ENCODE measurements at regions not wholly inside any gene's neighbourhood (a gene's known extent, or its start where the extent isn't known, plus 50 kb on each side); places are given as distances from the start of the nearest gene placed in this dataset.
"Not testable (repeated sequence)": the region's sequence is repeated elsewhere in the genome, so short reads cannot be mapped to it uniquely, and the experiment has no call there.

DNA sequence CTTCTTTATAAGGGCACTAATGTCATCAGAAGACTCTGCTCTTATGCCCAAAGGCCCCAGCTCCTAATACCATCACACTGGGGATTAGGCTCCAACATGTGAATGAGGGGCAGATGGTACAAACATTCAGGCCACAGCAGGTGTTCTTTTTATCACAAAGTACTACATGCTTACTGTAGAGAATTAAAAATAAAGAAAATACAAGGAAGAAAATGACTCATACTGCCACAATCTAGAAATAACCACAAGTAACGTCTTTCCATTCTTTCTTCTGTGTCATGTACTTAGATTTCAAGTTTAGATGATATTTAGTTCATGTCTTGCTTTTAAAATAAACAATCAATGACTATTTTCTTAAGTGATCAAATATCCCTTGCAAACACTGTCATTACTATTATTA, 100.3 kb upstream of the NEDD4L start:
- H3K9me3 ChIP-seq, result no peaks in the 10 kb centered on the region
- no peak for DNase-seq (ENCODE audit: low spot score in 2 of 2)
- intact Hi-C loops (cut with DNase I), result no loop called here
- no peak overlapping the region for H3K27ac ChIP-seq
- H3K4me3 ChIP-seq, result no peak overlapping the region
- no peaks in the 10 kb centered on the region for H3K4me1 ChIP-seq
- TF ChIP-seq, protein P1, sequence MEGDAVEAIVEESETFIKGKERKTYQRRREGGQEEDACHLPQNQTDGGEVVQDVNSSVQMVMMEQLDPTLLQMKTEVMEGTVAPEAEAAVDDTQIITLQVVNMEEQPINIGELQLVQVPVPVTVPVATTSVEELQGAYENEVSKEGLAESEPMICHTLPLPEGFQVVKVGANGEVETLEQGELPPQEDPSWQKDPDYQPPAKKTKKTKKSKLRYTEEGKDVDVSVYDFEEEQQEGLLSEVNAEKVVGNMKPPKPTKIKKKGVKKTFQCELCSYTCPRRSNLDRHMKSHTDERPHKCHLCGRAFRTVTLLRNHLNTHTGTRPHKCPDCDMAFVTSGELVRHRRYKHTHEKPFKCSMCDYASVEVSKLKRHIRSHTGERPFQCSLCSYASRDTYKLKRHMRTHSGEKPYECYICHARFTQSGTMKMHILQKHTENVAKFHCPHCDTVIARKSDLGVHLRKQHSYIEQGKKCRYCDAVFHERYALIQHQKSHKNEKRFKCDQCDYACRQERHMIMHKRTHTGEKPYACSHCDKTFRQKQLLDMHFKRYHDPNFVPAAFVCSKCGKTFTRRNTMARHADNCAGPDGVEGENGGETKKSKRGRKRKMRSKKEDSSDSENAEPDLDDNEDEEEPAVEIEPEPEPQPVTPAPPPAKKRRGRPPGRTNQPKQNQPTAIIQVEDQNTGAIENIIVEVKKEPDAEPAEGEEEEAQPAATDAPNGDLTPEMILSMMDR (IDR thresholded peaks at IDR 0.05), result no peak
- no peaks in the 10 kb centered on the region for H3K36me3 ChIP-seq
- no peaks in the 10 kb centered on the region for H3K27me3 ChIP-seq

- TF ChIP-seq, protein P1 (IDR thresholded peaks at IDR 0.05), result no peak
- Histone ChIP-seq H3K27me3 (no peaks in the 10 kb centered on the region), H3K4me3 (no peak overlapping the region), H3K9me3 (no peaks in the 10 kb centered on the region), H3K36me3 (no peaks in the 10 kb centered on the region), H3K4me1 (no peaks in the 10 kb centered on the region), H3K27ac (no peak overlapping the region)
- DNase-seq (ENCODE audit: low spot score in 2 of 2), result no peak
- intact Hi-C loops (cut with DNase I), result no loop called here
These were observed 101.5 kb upstream of the NEDD4L start for GRCh38 chr18:57942493-57942892.

DNA sequence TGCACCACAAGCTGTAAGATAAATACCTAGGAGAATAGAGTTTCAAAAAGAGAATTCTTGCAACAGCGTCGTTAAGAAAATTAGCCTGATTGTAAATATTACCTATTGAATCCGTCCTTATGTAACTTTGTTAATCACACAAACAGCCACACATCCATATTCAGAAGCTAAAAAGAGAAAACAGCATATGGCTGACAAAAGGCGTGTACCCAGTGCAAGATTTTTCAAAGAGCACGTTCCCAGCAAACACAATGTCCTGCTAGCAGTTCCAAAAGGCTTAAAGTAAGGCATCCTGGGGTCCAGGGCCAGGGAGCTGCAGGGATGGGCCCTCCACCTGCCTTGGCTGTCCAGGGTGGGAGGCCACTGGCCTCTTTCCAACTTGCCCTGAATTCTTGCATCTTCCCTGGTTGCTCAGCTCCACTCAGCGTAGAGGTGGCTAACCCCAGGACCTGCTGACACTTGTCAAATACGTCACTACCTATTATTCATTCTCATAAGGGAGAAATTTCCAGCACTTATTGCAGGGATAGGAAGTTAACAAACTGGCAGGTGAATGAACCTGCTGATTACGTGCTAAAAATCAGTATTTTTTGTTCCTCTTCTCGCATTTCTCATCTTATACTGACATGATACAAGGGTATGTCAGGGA, 102.1 kb upstream of the NEDD4L start:
- TF ChIP-seq, protein P1 (IDR thresholded peaks at IDR 0.05), result no peak
- no peaks in the 10 kb centered on the region for H3K4me1 ChIP-seq
- no peaks in the 10 kb centered on the region for H3K36me3 ChIP-seq
- no peak overlapping the region for H3K4me3 ChIP-seq
- intact Hi-C loops (cut with DNase I), result no loop called here
- no peak overlapping the region for H3K27ac ChIP-seq
- no peaks in the 10 kb centered on the region for H3K27me3 ChIP-seq
- no peaks in the 10 kb centered on the region for H3K9me3 ChIP-seq
- no peak for DNase-seq (ENCODE audit: low spot score in 2 of 2)

- DNase-seq (ENCODE audit: low spot score in 2 of 2), result no peak
- H3K4me3 ChIP-seq, result no peak overlapping the region
- H3K9me3 ChIP-seq, result no peaks in the 10 kb centered on the region
- H3K36me3 ChIP-seq, result no peaks in the 10 kb centered on the region
- intact Hi-C loops (cut with DNase I), result no loop called here
- no peaks in the 10 kb centered on the region for H3K27me3 ChIP-seq
- no peaks in the 10 kb centered on the region for H3K4me1 ChIP-seq
- TF ChIP-seq, protein P1 (IDR thresholded peaks at IDR 0.05), result no peak
- H3K27ac ChIP-seq, result no peak overlapping the region
These were observed 103.8 kb upstream of the NEDD4L start for GRCh38 chr18:57940166-57940660.

DNA sequence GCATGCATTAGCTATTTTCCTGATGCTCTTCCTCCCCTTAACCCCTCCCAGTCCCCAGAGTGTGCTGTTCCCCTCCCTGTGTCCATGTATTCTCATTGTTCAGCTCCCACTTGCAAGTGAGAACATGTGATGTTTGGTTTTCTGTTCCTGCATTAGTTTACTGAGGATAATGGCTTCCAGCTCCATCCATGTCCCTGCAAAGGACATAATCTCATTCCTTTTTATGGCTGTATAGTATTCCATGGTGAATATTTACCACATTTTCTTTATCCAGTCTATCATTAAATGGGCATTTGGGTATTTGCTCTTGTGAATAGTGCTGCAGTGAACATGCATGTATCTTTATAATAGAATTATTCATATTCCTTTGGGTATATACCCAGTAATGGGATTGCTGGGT, 109.7 kb upstream of the NEDD4L start:
- DNase-seq (ENCODE audit: low spot score in 2 of 2); H3K36me3 ChIP-seq; H3K27ac ChIP-seq; intact Hi-C loops (cut with DNase I); H3K9me3 ChIP-seq; H3K4me1 ChIP-seq; H3K27me3 ChIP-seq; H3K4me3 ChIP-seq: not testable (repeated sequence)

GRCh38 chr18:57931038-57931437, 113.0 kb upstream of the NEDD4L start:
- no peaks in the 10 kb centered on the region for H3K4me1 ChIP-seq
- TF ChIP-seq, protein P1 (IDR thresholded peaks at IDR 0.05), result no peak
- no peaks in the 10 kb centered on the region for H3K27me3 ChIP-seq
- no peak overlapping the region for H3K27ac ChIP-seq
- no peaks in the 10 kb centered on the region for H3K9me3 ChIP-seq
- H3K36me3 ChIP-seq, result no peaks in the 10 kb centered on the region
- no peak for DNase-seq (ENCODE audit: low spot score in 2 of 2)
- no peak overlapping the region for H3K4me3 ChIP-seq
- intact Hi-C loops (cut with DNase I), result no loop called here
